B cell (primary cell): ENCODE measurements at regions not wholly inside any gene's neighbourhood (a gene's known extent, or its start where the extent isn't known, plus 50 kb on each side); places are given as distances from the start of the nearest gene placed in this dataset.

Experiments used
- ATAC-seq: fragments of 200-7000 bp; cut with Tn5 transposase; one replicate; pipeline ENCODE4 v1.10.0; 2021; ENCODE audit warnings: low read depth, mild to moderate bottlenecking, moderate number of reproducible peaks, moderate library complexity
- CTCF ChIA-PET: fragments of 350-600 bp; sonication (Branson Sonifier 250); formaldehyde crosslinking; loops from one replicate; lab custom pipeline; 2021; ENCODE audit warnings: antibody characterized with exemption, inconsistent platforms; lab: Charles Lee
- POLR2A ChIA-PET: fragments of 350-600 bp; sonication (Branson Sonifier 250); formaldehyde crosslinking; loops from one replicate; lab custom pipeline; 2021; ENCODE audit warnings: antibody characterized with exemption; lab: Charles Lee
- DNase-seq: peaks from one replicate; pipeline ENCODE4 v3.0.0; 2013
- H2AFZ ChIP-seq: 2 replicates; pipeline ENCODE4 v1.6.1; 2012; ENCODE audit warnings: mild to moderate bottlenecking, low read depth, low read length; ENCODE audit not compliant: insufficient read depth, poor library complexity, severe bottlenecking
- H3K27ac ChIP-seq, 2 donors: 1 replicate in 1 of 2; 2 replicates in 1 of 2; pipeline ENCODE4 v1.5.1; 2012 to 2013; ENCODE audit warnings: low read length in 2 of 2, mild to moderate bottlenecking in 2 of 2, moderate library complexity in 1 of 2
- H3K27me3 ChIP-seq, 4 experiments: fragments of 200-600 bp in 1 of 4; sonication (generic) in 1 of 4; replicated peaks in 1 of 4; 1 replicate in 2 of 4; 2 replicates in 2 of 4; pipeline versions ENCODE4 v1.6.1 to v1.7.0; 2013 to 2016; ENCODE audit warnings: low read length in 3 of 4, mild to moderate bottlenecking in 2 of 4, mixed read lengths in 1 of 4, moderate library complexity in 1 of 4; ENCODE audit not compliant: insufficient read depth in 4 of 4, control insufficient read depth in 3 of 4; ENCODE audit errors: control extremely low read depth in 1 of 4
- H3K36me3 ChIP-seq, 2 experiments: replicated peaks in 1 of 2; 1 replicate in 1 of 2; 2 replicates in 1 of 2; pipeline versions ENCODE4 v1.6.1 to v1.7.1; 2013; ENCODE audit warnings: low read length in 1 of 2; ENCODE audit not compliant: insufficient read depth in 2 of 2, control insufficient read depth in 1 of 2; ENCODE audit errors: control extremely low read depth in 1 of 2, extremely low read depth in 1 of 2
- H3K4me1 ChIP-seq, 2 donors: fragments of 200-600 bp in 1 of 2; sonication (generic) in 1 of 2; 1 replicate in 1 of 2; 2 replicates in 1 of 2; pipeline versions ENCODE4 v1.5.1 to v1.6.1; 2013 to 2017; ENCODE audit warnings: low read length in 2 of 2; ENCODE audit not compliant: control insufficient read depth in 2 of 2, insufficient read depth in 2 of 2
- H3K4me2 ChIP-seq: replicated peaks from 2 replicates; pipeline ENCODE3; 2012; ENCODE audit warnings: mild to moderate bottlenecking, low read depth, low read length; ENCODE audit not compliant: poor library complexity, severe bottlenecking
- H3K4me3 ChIP-seq, 5 experiments: fragments of 200-600 bp in 1 of 5; sonication (generic) in 1 of 5; 1 replicate in 3 of 5; 2 replicates in 2 of 5; pipeline versions ENCODE4 v1.5.1 to v1.7.0; 2011 to 2016; ENCODE audit warnings: low read length in 4 of 5, mild to moderate bottlenecking in 4 of 5, low read depth in 2 of 5, control low read depth in 1 of 5, moderate library complexity in 1 of 5; ENCODE audit not compliant: insufficient read depth in 1 of 5; ENCODE audit errors: control extremely low read depth in 1 of 5, extremely low read depth in 1 of 5
- H3K79me2 ChIP-seq: fragments of 200-600 bp; sonication (generic); one replicate; pipeline ENCODE4 v1.6.0; 2016; ENCODE audit warnings: low read length; ENCODE audit not compliant: control insufficient read depth, insufficient read depth
- H3K9ac ChIP-seq: fragments of 200-600 bp; sonication (generic); 2 replicates; pipeline ENCODE4 v1.6.1; 2017; ENCODE audit warnings: mild to moderate bottlenecking, low read length, moderate library complexity
- H3K9me3 ChIP-seq, 3 donors: one replicate each; pipeline versions ENCODE4 v1.6.1 to v1.7.1; 2013; ENCODE audit warnings: low read length in 2 of 3; ENCODE audit not compliant: control insufficient read depth in 2 of 3, insufficient read depth in 1 of 3; ENCODE audit errors: control extremely low read depth in 1 of 3
- H4K20me1 ChIP-seq: 2 replicates; pipeline ENCODE4 v1.6.0; 2012; ENCODE audit warnings: mild to moderate bottlenecking, low read length; ENCODE audit not compliant: insufficient read depth, control insufficient read depth, poor library complexity, severe bottlenecking
- H3K27ac Mint-ChIP-seq: one replicate; pipeline ENCODE4 v1.8.0; 2021; ENCODE audit warnings: mixed read lengths
- H3K27me3 Mint-ChIP-seq: one replicate; pipeline ENCODE4 v1.8.0; 2021; ENCODE audit warnings: mixed read lengths
- H3K4me1 Mint-ChIP-seq: one replicate; pipeline ENCODE4 v1.8.0; 2021; ENCODE audit warnings: mixed read lengths
- H3K4me3 Mint-ChIP-seq: one replicate; pipeline ENCODE4 v1.8.0; 2021; ENCODE audit warnings: mixed read lengths
- H3K9me3 Mint-ChIP-seq: one replicate; pipeline ENCODE4 v1.8.0; 2022; ENCODE audit warnings: mixed read lengths; ENCODE audit not compliant: insufficient read depth
- CTCF ChIP-seq: fragments of 200-600 bp; IDR thresholded peaks from one replicate; pipeline ENCODE4 v1.8.0; 2022; ENCODE audit warnings: antibody characterized with exemption, mild to moderate bottlenecking
- EZH2 ChIP-seq: IDR thresholded peaks from 2 replicates; pipeline ENCODE4 v1.6.1; 2012; ENCODE audit warnings: borderline replicate concordance, low read depth, mild to moderate bottlenecking, moderate library complexity, low read length; ENCODE audit not compliant: insufficient read depth, poor library complexity, severe bottlenecking
- WGBS: methylation state at CpG from one replicate; pipeline ENCODE4 v1.1.5; 2013; ENCODE audit warnings: missing lambda C conversion rate; ENCODE audit not compliant: insufficient coverage; 5-methylcytosine and 5-hydroxymethylcytosine counted together
- intact Hi-C: fragments of 100-400 bp; cut with micrococcal nuclease; formaldehyde crosslinking; loops from one replicate; pipeline ENCODE4 v1.10.0; 2022

DNA sequence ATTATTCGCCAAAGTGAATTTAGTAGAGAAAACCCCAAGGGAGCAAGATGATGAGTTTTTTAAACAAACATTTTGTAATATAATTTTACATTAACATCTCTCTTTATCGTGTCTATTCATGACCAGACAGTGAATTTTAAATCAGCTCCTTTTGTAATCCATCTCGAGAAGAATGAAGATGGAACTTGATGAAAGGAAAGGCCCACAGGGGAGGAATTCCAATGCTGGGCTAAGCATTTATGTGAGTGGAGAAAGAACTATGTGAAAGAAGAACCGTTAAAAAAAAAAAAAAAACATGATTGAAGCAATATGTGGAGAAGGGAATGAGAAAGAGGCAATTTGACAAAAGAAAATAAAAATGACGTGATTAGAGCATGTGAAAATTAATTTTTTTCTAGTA, 170.6 kb downstream of the KCTD12 start:
- H3K4me3 Mint-ChIP-seq: no peak overlapping the region
- ATAC-seq (no peak), DNase-seq (no peak)
- H3K9me3 Mint-ChIP-seq: no peaks in the 10 kb centered on the region
- H4K20me1 ChIP-seq: no peaks in the 10 kb centered on the region
- H3K4me3 ChIP-seq: no peak overlapping the region
- WGBS: 100% methylated on average over 2 of the region's 5 CpGs
- intact Hi-C loops: no loop called here
- no peak overlapping the region for H3K27ac Mint-ChIP-seq
- H3K4me1 Mint-ChIP-seq: no peaks in the 10 kb centered on the region
- H3K79me2 ChIP-seq: no peaks in the 10 kb centered on the region
- no peaks in the 10 kb centered on the region for H3K27me3 Mint-ChIP-seq
- ChIA-PET CTCF (interaction anchor here (0.7 kb wide), 1 partner anchor 1384 kb away, joined by 3 read pairs; no protein-coding TSS in a partner anchor), POLR2A (no interaction called here)
- no peak overlapping the region for H3K27ac ChIP-seq
- H3K9me3 ChIP-seq: no peaks in the 10 kb centered on the region
- no peak overlapping the region for H3K9ac ChIP-seq
- H3K4me2 ChIP-seq: no peak overlapping the region
- no peaks in the 10 kb centered on the region for H3K4me1 ChIP-seq
- H2AFZ ChIP-seq: no peak overlapping the region
- no peak for TF ChIP-seq CTCF
- no peak for TF ChIP-seq EZH2
- H3K27me3 ChIP-seq: no peaks in the 10 kb centered on the region
- H3K36me3 ChIP-seq: no peaks in the 10 kb centered on the region

GRCh38 chr13:76715075-76715474, 171.1 kb downstream of the KCTD12 start:
- no peaks in the 10 kb centered on the region for H3K9me3 Mint-ChIP-seq
- Histone ChIP-seq H2AFZ (no peak overlapping the region), H3K27ac (no peak overlapping the region), H3K4me3 (no peak overlapping the region), H3K9me3 (no peaks in the 10 kb centered on the region), H3K36me3 (no peaks in the 10 kb centered on the region), H3K9ac (no peak overlapping the region), H3K4me2 (no peak overlapping the region), H4K20me1 (no peaks in the 10 kb centered on the region), H3K79me2 (no peaks in the 10 kb centered on the region), H3K4me1 (no peaks in the 10 kb centered on the region), H3K27me3 (no peaks in the 10 kb centered on the region)
- DNase-seq (no peak), ATAC-seq (no peak)
- TF ChIP-seq EZH2 (no peak), CTCF (no peak)
- no peak overlapping the region for H3K4me3 Mint-ChIP-seq
- H3K27me3 Mint-ChIP-seq: no peaks in the 10 kb centered on the region
- POLR2A ChIA-PET: no interaction called here
- no peak overlapping the region for H3K27ac Mint-ChIP-seq
- CTCF ChIA-PET: interaction anchor here (0.7 kb wide), 1 partner anchor 1384 kb away, joined by 3 read pairs; no protein-coding TSS in a partner anchor
- no peaks in the 10 kb centered on the region for H3K4me1 Mint-ChIP-seq
- 100% methylated on average over 1 of the region's 4 CpGs for WGBS
- intact Hi-C loops: no loop called here
